ENCODE measurements at regions not wholly inside any gene's neighbourhood (a gene's known extent, or its start where the extent isn't known, plus 50 kb on each side); places are given as distances from the start of the nearest gene placed in this dataset.

DNA sequence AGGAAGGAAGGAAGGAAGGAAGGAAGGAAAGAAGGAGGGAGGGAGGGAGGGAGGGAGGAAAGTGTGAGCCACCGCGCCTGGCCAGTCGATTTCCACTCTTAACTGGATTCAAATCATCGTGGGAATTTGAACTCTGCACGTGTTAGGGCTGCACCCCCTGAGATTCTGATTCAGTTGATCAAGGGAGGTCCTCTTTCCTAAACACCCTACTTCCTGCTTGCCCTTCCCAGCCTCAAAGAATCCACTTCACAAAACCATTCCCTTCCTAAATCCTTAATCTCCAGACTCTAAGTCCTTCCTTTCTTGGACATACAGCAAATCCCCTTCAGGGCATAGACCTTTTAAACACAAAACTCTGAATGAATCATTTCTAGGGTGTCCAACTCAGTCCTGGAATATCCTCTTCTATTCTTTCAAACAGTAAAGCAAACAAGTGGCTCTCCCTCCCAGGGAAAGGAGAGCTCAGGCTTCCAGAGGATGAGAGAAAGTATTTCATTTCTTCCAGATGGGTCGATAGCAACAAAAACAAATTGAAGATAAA, 68.2 kb upstream of the MBOAT2 start:
- no peak overlapping the region for H2BK5ac ChIP-seq (ENCODE audit: low read depth, low read length)
- no peak overlapping the region for H3K56ac ChIP-seq (replicated peaks; ENCODE audit: insufficient read length, low read depth, low read length)
- H3K4me2 ChIP-seq (ENCODE audit: insufficient read depth in 1 of 2, low read depth in 2 of 2, low read length in 2 of 2): no peak overlapping the region
- no peak overlapping the region for H3K4me3 ChIP-seq (ENCODE audit: extremely low read depth in 1 of 4, insufficient read depth in 2 of 4, low read depth in 3 of 4, low read length in 4 of 4)
- CTCF ChIA-PET (ENCODE audit: partially characterized antibody): interaction anchor here (1.0 kb wide), 1 partner anchor 199 kb away, joined by 3 read pairs; no protein-coding TSS in a partner anchor
- no peak overlapping the region for H3K9ac ChIP-seq (replicated peaks in 1 of 4; ENCODE audit: extremely low read depth in 1 of 4, low read depth in 3 of 4, low read length in 3 of 4)
- peaks cover 3 to 10% (median 7%) of the 10 kb centered on the region in 4 experiments; a peak in 6 of 7 replicates for H3K4me1 ChIP-seq (replicated peaks in 1 of 4; ENCODE audit: control insufficient read depth in 3 of 4, insufficient read depth in 4 of 4, low read length in 3 of 4)
- no peak overlapping the region for H4K5ac ChIP-seq (ENCODE audit: insufficient read length, low read depth, low read length)
- no peak overlapping the region for H3K14ac ChIP-seq (ENCODE audit: insufficient read length)
- no peak overlapping the region for H2BK15ac ChIP-seq (ENCODE audit: low read length)
- H2BK12ac ChIP-seq (ENCODE audit: low read depth, low read length): no peak overlapping the region
- H3K9me3 ChIP-seq (ENCODE audit: insufficient read depth in 2 of 2, low read depth in 1 of 2, low read length in 1 of 2): no peaks in the 10 kb centered on the region
- H2BK120ac ChIP-seq (replicated peaks; ENCODE audit: low read depth, low read length): no peak overlapping the region
- no peak overlapping the region for H2AK5ac ChIP-seq (ENCODE audit: low read depth, low read length)
- peaks cover 2% of the 10 kb centered on the region; the same call in 1 of the 2 replicates for H3K23me2 ChIP-seq (ENCODE audit: low read depth, low read length)
- H3K79me2 ChIP-seq (ENCODE audit: control insufficient read depth in 1 of 2, insufficient read depth in 2 of 2, low read length in 2 of 2): no peaks in the 10 kb centered on the region
- no peak overlapping the region for H2AFZ ChIP-seq (ENCODE audit: low read length)
- no peak for DNase-seq (ENCODE audit: low read depth in 1 of 2, low spot score in 2 of 2)
- no peak for FAIRE-seq
- no peaks in the 10 kb centered on the region for H3K36me3 ChIP-seq (ENCODE audit: control insufficient read depth in 2 of 4, insufficient read depth in 4 of 4, low read length in 3 of 4)
- no peaks in the 10 kb centered on the region for H4K20me1 ChIP-seq (replicated peaks in 1 of 2; ENCODE audit: control insufficient read depth in 1 of 2, insufficient read depth in 2 of 2, low read length in 2 of 2)
- no peak overlapping the region for H4K91ac ChIP-seq (replicated peaks; ENCODE audit: insufficient read length, low read length)
- no peak overlapping the region for H3K18ac ChIP-seq (ENCODE audit: extremely low read depth, low read length)
- no peak overlapping the region for H3K4ac ChIP-seq (replicated peaks; ENCODE audit: insufficient read length, low read depth, low read length)
- 84% methylated on average over 3 of the region's 6 CpGs; no CpG with 5 or more reads in 1 of the 2 experiments for WGBS, 2 experiments (ENCODE audit: extremely low coverage in 1 of 2, insufficient coverage in 1 of 2, insufficient read length in 1 of 2, insufficient replicate concordance in 2 of 2, low coverage in 1 of 2, low lambda C conversion rate in 2 of 2, missing lambda C conversion rate in 1 of 2)
- no peak for TF ChIP-seq CBX8 (IDR thresholded peaks at IDR 0.05; ENCODE audit: borderline replicate concordance, low read depth, low read length)
- TF ChIP-seq CEBPB (IDR thresholded peaks at IDR 0.05; ENCODE audit: low read depth, low read length): no peak
- no peak for TF ChIP-seq SUZ12 (IDR thresholded peaks at IDR 0.05; ENCODE audit: low read length)
- TF ChIP-seq, protein P1, sequence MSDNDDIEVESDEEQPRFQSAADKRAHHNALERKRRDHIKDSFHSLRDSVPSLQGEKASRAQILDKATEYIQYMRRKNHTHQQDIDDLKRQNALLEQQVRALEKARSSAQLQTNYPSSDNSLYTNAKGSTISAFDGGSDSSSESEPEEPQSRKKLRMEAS (IDR thresholded peaks at IDR 0.05): no peak
- no peak for TF ChIP-seq GTF2F1 (IDR thresholded peaks at IDR 0.05; ENCODE audit: borderline replicate concordance, low read depth, low read length)
- no peak for TF ChIP-seq POU5F1 (IDR thresholded peaks at IDR 0.05; ENCODE audit: low read depth, low read length)
- TF ChIP-seq CBX5 (IDR thresholded peaks at IDR 0.05; ENCODE audit: low read depth, low read length): no peak
- no peak for TF ChIP-seq SAP30 (IDR thresholded peaks at IDR 0.05; ENCODE audit: insufficient read depth, insufficient replicate concordance, low read length)
- no peak overlapping the region for H3K23ac ChIP-seq (ENCODE audit: insufficient read length)
- peaks cover 0 to 19% (median 10%) of the 10 kb centered on the region in 4 experiments; a peak in 3 of 7 replicates for H3K27me3 ChIP-seq (replicated peaks in 1 of 4; ENCODE audit: control insufficient read depth in 3 of 4, extremely low read depth in 1 of 4, insufficient read depth in 3 of 4, low read length in 3 of 4)
- POLR2A ChIA-PET (ENCODE audit: partially characterized antibody): no interaction called here
- H3K79me1 ChIP-seq (ENCODE audit: low read depth, low read length): no peaks in the 10 kb centered on the region
- no peak overlapping the region for H4K8ac ChIP-seq (ENCODE audit: extremely low read depth, insufficient read depth, low read length)
- no peak overlapping the region; the same call in 1 of the 2 replicates for H2BK20ac ChIP-seq (ENCODE audit: low read length)
- no peak overlapping the region for H3K27ac ChIP-seq (ENCODE audit: low read depth, low read length)

Measured in H1 (cell line).